Testis (tissue), 2 donors: ENCODE measurements at regions not wholly inside any gene's neighbourhood (a gene's known extent, or its start where the extent isn't known, plus 50 kb on each side); places are given as distances from the start of the nearest gene placed in this dataset.

ENCODE experiments used
- DNase-seq: peaks from one replicate; pipeline ENCODE4 v3.0.0-alpha.2; 2019
- H3K27ac ChIP-seq, 2 donors: fragments of 200-600 bp; sonication (generic); one replicate each; pipeline ENCODE4 v1.5.1; 2019
- H3K27me3 ChIP-seq: fragments of 200-600 bp; sonication (generic); one replicate; pipeline ENCODE4 v1.5.1; 2019
- H3K36me3 ChIP-seq: fragments of 200-600 bp; sonication (generic); one replicate; pipeline ENCODE4 v1.5.1; 2017; ENCODE audit warnings: low read depth; ENCODE audit errors: missing control alignments
- H3K4me1 ChIP-seq: fragments of 200-600 bp; sonication (generic); one replicate; pipeline ENCODE4 v1.5.1; 2019
- H3K4me3 ChIP-seq, 2 donors: fragments of 200-600 bp; sonication (generic); one replicate each; pipeline ENCODE4 v1.5.1; 2017 to 2019
- H3K9me3 ChIP-seq: fragments of 200-600 bp; sonication (generic); one replicate; pipeline ENCODE4 v1.5.1; 2017
- POLR2A ChIP-seq: fragments of 450-650 bp; IDR thresholded peaks from one replicate; pipeline ENCODE4 v1.6.1; 2017; ENCODE audit warnings: antibody characterized with exemption, mild to moderate bottlenecking, moderate library complexity
- WGBS, 2 donors: methylation state at CpG; one replicate each; pipeline ENCODE4 v1.1.5; 2018; 5-methylcytosine and 5-hydroxymethylcytosine counted together
- intact Hi-C: fragments of 100-400 bp; cut with DNase I; formaldehyde crosslinking; loops from one replicate; pipeline ENCODE4 v1.15.1; 2023; ENCODE audit warnings: low total_unique reads
- TF ChIP-seq, protein P1 (sequence below), 3 experiments: fragments of 450-650 bp in 2 of 3; fragments of 200-600 bp in 1 of 3; sonication (generic) in 1 of 3; IDR thresholded peaks; one replicate each; pipeline ENCODE4 v1.5.1; 2016 to 2019; ENCODE audit warnings: antibody characterized with exemption in 3 of 3, mild to moderate bottlenecking in 2 of 3, moderate library complexity in 1 of 3

DNA sequence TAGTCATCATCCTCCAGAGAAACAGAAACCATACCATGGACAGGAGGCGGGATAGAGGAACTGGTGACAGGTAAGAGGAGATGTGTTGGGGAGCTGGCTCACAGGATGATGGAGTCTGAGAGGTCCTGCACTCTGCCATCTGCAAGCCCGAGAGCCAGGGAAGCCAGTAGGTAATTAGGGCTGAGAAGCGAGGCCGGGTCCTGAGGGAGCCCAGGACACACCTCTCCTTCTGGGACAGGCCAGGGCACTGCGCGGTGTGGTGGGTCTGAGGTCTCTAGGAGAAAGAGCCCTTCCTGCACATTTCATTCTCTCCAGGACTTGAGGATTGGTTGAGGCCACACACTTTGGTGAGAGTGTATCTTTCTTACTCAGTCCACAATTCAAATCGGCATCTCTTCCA is 415.5 kb downstream of the GLRX3 start:
- no peaks in the 10 kb centered on the region for H3K9me3 ChIP-seq
- no peaks in the 10 kb centered on the region for H3K27me3 ChIP-seq
- WGBS, 2 donors: 87 to 94% methylated on average over 6 to 7 of the region's 7 CpGs
- no peak overlapping the region for H3K27ac ChIP-seq
- intact Hi-C loops: no loop called here
- H3K4me1 ChIP-seq: no peaks in the 10 kb centered on the region
- TF ChIP-seq, protein P1, sequence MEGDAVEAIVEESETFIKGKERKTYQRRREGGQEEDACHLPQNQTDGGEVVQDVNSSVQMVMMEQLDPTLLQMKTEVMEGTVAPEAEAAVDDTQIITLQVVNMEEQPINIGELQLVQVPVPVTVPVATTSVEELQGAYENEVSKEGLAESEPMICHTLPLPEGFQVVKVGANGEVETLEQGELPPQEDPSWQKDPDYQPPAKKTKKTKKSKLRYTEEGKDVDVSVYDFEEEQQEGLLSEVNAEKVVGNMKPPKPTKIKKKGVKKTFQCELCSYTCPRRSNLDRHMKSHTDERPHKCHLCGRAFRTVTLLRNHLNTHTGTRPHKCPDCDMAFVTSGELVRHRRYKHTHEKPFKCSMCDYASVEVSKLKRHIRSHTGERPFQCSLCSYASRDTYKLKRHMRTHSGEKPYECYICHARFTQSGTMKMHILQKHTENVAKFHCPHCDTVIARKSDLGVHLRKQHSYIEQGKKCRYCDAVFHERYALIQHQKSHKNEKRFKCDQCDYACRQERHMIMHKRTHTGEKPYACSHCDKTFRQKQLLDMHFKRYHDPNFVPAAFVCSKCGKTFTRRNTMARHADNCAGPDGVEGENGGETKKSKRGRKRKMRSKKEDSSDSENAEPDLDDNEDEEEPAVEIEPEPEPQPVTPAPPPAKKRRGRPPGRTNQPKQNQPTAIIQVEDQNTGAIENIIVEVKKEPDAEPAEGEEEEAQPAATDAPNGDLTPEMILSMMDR (IDR thresholded peaks at IDR 0.05): no peak
- no peak for TF ChIP-seq POLR2A
- no peaks in the 10 kb centered on the region for H3K36me3 ChIP-seq
- no peak overlapping the region for H3K4me3 ChIP-seq
- no peak for DNase-seq

DNA sequence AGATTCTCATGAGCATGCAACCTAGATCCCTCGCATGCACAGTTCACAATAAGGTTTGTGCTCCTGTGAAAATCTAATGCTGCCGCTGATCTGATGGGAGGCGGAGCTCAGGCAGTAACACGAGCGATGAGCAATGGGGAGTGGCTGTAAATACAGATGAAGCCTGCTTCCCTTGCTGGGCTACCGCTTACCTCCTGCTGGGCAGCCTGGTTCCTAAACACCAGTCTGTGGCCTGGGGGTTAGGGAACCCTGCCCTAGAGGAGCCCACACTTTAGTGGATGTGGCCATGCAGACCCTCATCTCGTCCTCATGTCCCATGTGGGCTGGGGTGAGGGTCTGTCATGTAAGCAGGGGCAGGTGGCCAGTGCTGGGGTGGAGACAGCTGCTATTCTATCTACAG is 417.6 kb downstream of the GLRX3 start:
- Histone ChIP-seq H3K27ac (no peak overlapping the region), H3K36me3 (no peaks in the 10 kb centered on the region), H3K27me3 (no peaks in the 10 kb centered on the region), H3K9me3 (no peaks in the 10 kb centered on the region), H3K4me3 (no peak overlapping the region), H3K4me1 (no peaks in the 10 kb centered on the region)
- intact Hi-C loops: no loop called here
- WGBS, 2 donors: 61 to 74% methylated on average over 6 to 7 of the region's 7 CpGs
- no peak for DNase-seq
- TF ChIP-seq POLR2A: no peak
- TF ChIP-seq, protein P1 (IDR thresholded peaks at IDR 0.05): no peak

DNA sequence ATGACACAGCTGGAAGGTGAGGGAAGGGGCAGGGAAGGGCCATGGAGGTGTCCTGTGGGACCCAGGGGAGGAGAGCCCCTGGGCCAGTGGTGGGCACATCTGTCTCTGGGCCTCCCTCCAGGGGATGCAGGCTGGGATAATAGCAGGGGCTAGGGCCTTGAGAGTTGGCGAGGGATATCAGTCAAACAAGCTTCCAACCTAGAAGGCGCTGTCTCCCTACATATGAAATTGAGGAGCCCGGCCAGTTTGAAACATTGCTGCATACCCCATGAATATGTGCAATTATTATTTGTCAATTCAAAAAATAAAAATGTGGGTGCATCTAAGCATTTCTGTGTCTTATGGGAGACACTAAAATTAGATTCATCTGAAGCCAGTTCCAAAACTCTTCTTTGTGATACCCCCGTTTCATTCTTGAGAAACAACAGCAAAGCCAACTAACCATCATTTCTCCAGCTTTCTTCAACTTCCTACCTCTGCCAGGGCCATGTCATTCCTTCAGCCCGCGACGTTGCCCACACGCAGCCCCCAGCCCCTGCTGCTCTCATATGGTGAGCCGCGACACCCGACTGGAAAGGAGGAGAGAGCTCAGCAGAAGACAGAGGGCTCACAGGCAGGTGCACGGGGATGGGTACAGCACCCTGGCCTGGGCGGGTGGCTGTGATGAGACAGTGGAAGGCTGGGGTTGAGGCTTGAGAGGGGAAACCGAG is 418.7 kb downstream of the GLRX3 start:
- no peak overlapping the region for H3K27ac ChIP-seq
- no peaks in the 10 kb centered on the region for H3K36me3 ChIP-seq
- DNase-seq: no peak
- no peaks in the 10 kb centered on the region for H3K4me1 ChIP-seq
- no peaks in the 10 kb centered on the region for H3K9me3 ChIP-seq
- no peak overlapping the region for H3K4me3 ChIP-seq
- no peaks in the 10 kb centered on the region for H3K27me3 ChIP-seq
- 91 to 92% methylated on average over 14 of the region's 14 CpGs for WGBS, 2 donors
- intact Hi-C loops: no loop called here
- no peak for TF ChIP-seq POLR2A
- TF ChIP-seq, protein P1 (IDR thresholded peaks at IDR 0.05): no peak

GRCh38 chr10:130555411-130555750 is 419.2 kb downstream of the GLRX3 start:
- TF ChIP-seq, protein P1 (IDR thresholded peaks at IDR 0.05): no peak
- no peak for TF ChIP-seq POLR2A
- no peaks in the 10 kb centered on the region for H3K9me3 ChIP-seq
- no peak overlapping the region for H3K27ac ChIP-seq
- intact Hi-C loops: no loop called here
- 76 to 79% methylated on average over 7 of the region's 7 CpGs for WGBS, 2 donors
- DNase-seq: no peak
- H3K4me3 ChIP-seq: no peak overlapping the region
- H3K27me3 ChIP-seq: no peaks in the 10 kb centered on the region
- H3K4me1 ChIP-seq: no peaks in the 10 kb centered on the region
- H3K36me3 ChIP-seq: no peaks in the 10 kb centered on the region

GRCh38 chr10:130557181-130557845 is 421.1 kb downstream of the GLRX3 start:
- H3K27ac ChIP-seq: no peak overlapping the region
- H3K36me3 ChIP-seq: no peaks in the 10 kb centered on the region
- H3K9me3 ChIP-seq: no peaks in the 10 kb centered on the region
- intact Hi-C loops: no loop called here
- 60 to 71% methylated on average over 8 of the region's 8 CpGs for WGBS, 2 donors
- no peaks in the 10 kb centered on the region for H3K4me1 ChIP-seq
- H3K27me3 ChIP-seq: no peaks in the 10 kb centered on the region
- H3K4me3 ChIP-seq: no peak overlapping the region
- no peak for DNase-seq
- TF ChIP-seq, protein P1 (IDR thresholded peaks at IDR 0.05): no peak
- no peak for TF ChIP-seq POLR2A
